Putamen (tissue), 1 donor: ENCODE measurements at regions not wholly inside any gene's neighbourhood (a gene's known extent, or its start where the extent isn't known, plus 50 kb on each side); places are given as distances from the start of the nearest gene placed in this dataset.

Experiments used
- DNase-seq: peaks from one replicate; pipeline ENCODE4 v3.0.0-alpha.2; 2016; ENCODE audit warnings: low spot score

GRCh38 chr18:29241199-29241598 lies 1064.3 kb upstream of the CDH2 start:
- no peak for DNase-seq

- DNase-seq, result no peak
These were observed 1057.8 kb upstream of the CDH2 start for GRCh38 chr18:29234751-29235150.

GRCh38 chr18:29226213-29226612 lies 1049.3 kb upstream of the CDH2 start:
- DNase-seq, result no peak

- DNase-seq, result no peak
These were observed 1048.4 kb upstream of the CDH2 start for GRCh38 chr18:29225351-29225750.

GRCh38 chr18:29218091-29218490 lies 1041.2 kb upstream of the CDH2 start:
- DNase-seq, result no peak

GRCh38 chr18:29217124-29217915 lies 1040.4 kb upstream of the CDH2 start:
- DNase-seq, result no peak

- no peak for DNase-seq
These were observed 1021.9 kb upstream of the CDH2 start for GRCh38 chr18:29198834-29199233.

GRCh38 chr18:29196307-29196706 lies 1019.4 kb upstream of the CDH2 start:
- no peak for DNase-seq

- DNase-seq, result no peak
These were observed 1014.3 kb upstream of the CDH2 start for GRCh38 chr18:29191263-29191662.

GRCh38 chr18:29188760-29189159 lies 1011.8 kb upstream of the CDH2 start:
- no peak for DNase-seq

GRCh38 chr18:29185801-29186200 lies 1008.9 kb upstream of the CDH2 start:
- no peak for DNase-seq

- DNase-seq, result no peak
These were observed 1007.7 kb upstream of the CDH2 start for GRCh38 chr18:29184654-29185053.

- no peak for DNase-seq
These were observed 1004.4 kb upstream of the CDH2 start for GRCh38 chr18:29181151-29181901.

GRCh38 chr18:29176681-29177080 lies 999.8 kb upstream of the CDH2 start:
- no peak for DNase-seq

GRCh38 chr18:29174891-29175290 lies 998.0 kb upstream of the CDH2 start:
- DNase-seq, result no peak

- DNase-seq, result no peak
These were observed 995.8 kb upstream of the CDH2 start for GRCh38 chr18:29172756-29173067.

GRCh38 chr18:29171892-29172755 lies 995.2 kb upstream of the CDH2 start:
- DNase-seq, result no peak

- no peak for DNase-seq
These were observed 992.7 kb upstream of the CDH2 start for GRCh38 chr18:29169599-29169998.

GRCh38 chr18:29164993-29165599 lies 988.2 kb upstream of the CDH2 start:
- DNase-seq, result no peak

GRCh38 chr18:29164020-29164706 lies 987.2 kb upstream of the CDH2 start:
- DNase-seq, result peak; percentile 58

- no peak for DNase-seq
These were observed 986.7 kb upstream of the CDH2 start for GRCh38 chr18:29163596-29163995.

GRCh38 chr18:29161429-29161828 lies 984.5 kb upstream of the CDH2 start:
- no peak for DNase-seq
